ENCODE measurements at regions not wholly inside any gene's neighbourhood (a gene's known extent, or its start where the extent isn't known, plus 50 kb on each side); places are given as distances from the start of the nearest gene placed in this dataset.
"Not testable (repeated sequence)": the region's sequence is repeated elsewhere in the genome, so short reads cannot be mapped to it uniquely, and the experiment has no call there.

DNA sequence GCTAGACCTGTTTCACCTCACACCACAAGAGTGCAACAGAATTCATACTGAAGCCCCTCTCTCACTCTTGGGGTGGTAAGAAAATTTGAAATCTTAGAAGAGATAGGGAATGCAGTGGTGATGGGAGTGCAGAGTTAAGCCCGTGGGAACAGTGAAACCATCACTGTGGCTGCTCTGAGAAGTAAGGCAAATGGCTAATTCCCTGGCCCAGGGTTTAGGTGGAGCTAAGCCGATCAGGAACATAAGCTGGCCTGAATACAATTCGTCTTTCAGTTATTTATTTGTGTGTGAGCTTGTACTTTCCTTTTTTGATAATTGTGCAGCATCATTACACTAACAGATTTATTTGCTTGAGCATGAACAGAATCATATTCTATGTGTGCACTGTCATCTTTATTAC lies 1070.6 kb downstream of the STPG2 start:
- no peak overlapping the region for H3K4me3 Mint-ChIP-seq
- no peaks in the 10 kb centered on the region for H3K36me3 Mint-ChIP-seq
- ATAC-seq = no peak
- H3K27ac Mint-ChIP-seq = no peak overlapping the region
- H3K27me3 Mint-ChIP-seq = no peaks in the 10 kb centered on the region
- H3K4me1 Mint-ChIP-seq = no peaks in the 10 kb centered on the region
- no peaks in the 10 kb centered on the region for H3K9me3 Mint-ChIP-seq

GRCh38 chr4:97073194-97073593 lies 1070.1 kb downstream of the STPG2 start:
- Mint-ChIP-seq H3K9me3 (no peaks in the 10 kb centered on the region), H3K36me3 (no peaks in the 10 kb centered on the region), H3K27ac (no peak overlapping the region), H3K27me3 (no peaks in the 10 kb centered on the region), H3K4me1 (no peaks in the 10 kb centered on the region), H3K4me3 (no peak overlapping the region)
- no peak for ATAC-seq

- Mint-ChIP-seq H3K27ac (no peak overlapping the region), H3K27me3 (no peaks in the 10 kb centered on the region), H3K36me3 (no peaks in the 10 kb centered on the region), H3K4me1 (no peaks in the 10 kb centered on the region), H3K9me3 (no peaks in the 10 kb centered on the region), H3K4me3 (no peak overlapping the region)
- ATAC-seq = no peak
These were observed 1068.7 kb downstream of the STPG2 start for GRCh38 chr4:97074531-97074930.

DNA sequence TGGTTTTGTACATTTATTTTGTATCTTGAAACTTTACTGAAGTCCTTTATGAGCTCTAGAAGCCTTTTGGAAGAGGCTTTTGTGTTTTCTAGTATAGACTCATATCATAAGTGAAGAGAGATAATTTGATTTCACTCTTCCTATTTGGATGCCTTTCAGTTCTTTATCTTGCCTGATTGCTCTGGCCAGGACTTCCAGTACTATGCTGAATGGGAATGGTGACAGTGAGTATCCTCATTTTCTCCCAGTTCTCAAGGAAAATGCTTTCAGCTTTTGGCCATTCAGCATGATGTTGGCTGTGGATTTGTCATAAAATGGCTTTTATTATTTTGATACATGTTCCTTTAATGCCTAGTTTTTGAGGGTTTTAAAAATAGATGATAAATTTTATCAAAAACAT lies 1061.3 kb downstream of the STPG2 start:
- no peaks in the 10 kb centered on the region for H3K4me1 Mint-ChIP-seq
- no peaks in the 10 kb centered on the region for H3K27me3 Mint-ChIP-seq
- no peak overlapping the region for H3K27ac Mint-ChIP-seq
- ATAC-seq = no peak
- H3K36me3 Mint-ChIP-seq = no peaks in the 10 kb centered on the region
- H3K9me3 Mint-ChIP-seq = peaks cover 2% of the 10 kb centered on the region
- no peak overlapping the region for H3K4me3 Mint-ChIP-seq

GRCh38 chr4:97097036-97097435 lies 1046.2 kb downstream of the STPG2 start:
- H3K27ac Mint-ChIP-seq, H3K27me3 Mint-ChIP-seq, H3K9me3 Mint-ChIP-seq, H3K4me3 Mint-ChIP-seq, ATAC-seq, H3K4me1 Mint-ChIP-seq, H3K36me3 Mint-ChIP-seq: not testable (repeated sequence)

DNA sequence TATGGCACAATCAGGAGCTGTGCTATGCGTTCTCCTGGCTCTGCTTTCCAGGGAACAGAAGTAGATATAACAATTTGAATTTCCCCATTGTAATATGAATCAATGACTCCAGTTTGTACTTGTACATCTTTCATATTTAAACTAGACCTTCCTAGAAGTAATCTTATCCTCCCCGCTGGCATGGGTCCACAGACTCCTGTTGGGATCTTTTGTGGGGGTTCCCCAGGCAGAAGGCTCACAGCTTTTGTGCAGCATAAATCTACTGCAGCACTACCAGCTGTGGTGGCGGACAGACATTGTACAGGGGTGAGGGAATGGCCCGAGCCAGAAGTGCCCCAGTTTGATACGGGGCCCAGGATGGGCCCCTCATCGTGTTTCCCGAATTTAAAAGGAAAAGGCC lies 1042.1 kb downstream of the STPG2 start:
- ATAC-seq, H3K36me3 Mint-ChIP-seq, H3K4me3 Mint-ChIP-seq, H3K4me1 Mint-ChIP-seq, H3K9me3 Mint-ChIP-seq, H3K27me3 Mint-ChIP-seq, H3K27ac Mint-ChIP-seq: not testable (repeated sequence)

GRCh38 chr4:97103252-97103651 lies 1040.0 kb downstream of the STPG2 start:
- Mint-ChIP-seq H3K9me3 (peaks cover 3% of the 10 kb centered on the region), H3K27ac (no peak overlapping the region)

DNA sequence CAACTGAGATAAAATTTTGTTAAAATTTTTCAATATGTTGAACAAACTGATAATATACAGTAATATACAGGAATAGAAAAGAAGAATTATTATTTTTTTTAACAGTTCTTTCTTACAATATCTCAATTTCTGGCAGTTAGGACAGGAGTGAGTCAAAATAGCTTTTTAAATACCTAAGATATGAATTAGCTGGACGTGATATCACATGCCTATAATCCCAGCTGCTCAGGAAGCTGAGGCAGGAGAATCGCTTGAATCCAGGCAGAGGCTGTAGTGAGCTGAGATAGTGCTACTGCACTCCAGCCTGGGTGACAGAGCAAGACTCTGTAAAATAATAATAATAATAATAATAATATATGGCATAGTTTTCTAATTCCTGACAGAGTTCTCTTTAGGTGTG lies 1039.3 kb downstream of the STPG2 start:
- H3K27ac Mint-ChIP-seq = no peak overlapping the region
- no peak overlapping the region for H3K4me3 Mint-ChIP-seq
- H3K27me3 Mint-ChIP-seq = no peaks in the 10 kb centered on the region
- no peak for ATAC-seq
- H3K4me1 Mint-ChIP-seq = no peaks in the 10 kb centered on the region
- peaks cover 3% of the 10 kb centered on the region for H3K9me3 Mint-ChIP-seq
- H3K36me3 Mint-ChIP-seq = no peaks in the 10 kb centered on the region

More at GRCh38 chr4:97103252-97103651, 1040.0 kb downstream of the STPG2 start:
- no peak for ATAC-seq
- H3K4me3 Mint-ChIP-seq = no peak overlapping the region
- H3K27me3 Mint-ChIP-seq = no peaks in the 10 kb centered on the region
- H3K4me1 Mint-ChIP-seq = no peaks in the 10 kb centered on the region
- no peaks in the 10 kb centered on the region for H3K36me3 Mint-ChIP-seq

GRCh38 chr4:97104666-97105065 lies 1038.6 kb downstream of the STPG2 start:
- peaks cover 3% of the 10 kb centered on the region for H3K9me3 Mint-ChIP-seq

DNA sequence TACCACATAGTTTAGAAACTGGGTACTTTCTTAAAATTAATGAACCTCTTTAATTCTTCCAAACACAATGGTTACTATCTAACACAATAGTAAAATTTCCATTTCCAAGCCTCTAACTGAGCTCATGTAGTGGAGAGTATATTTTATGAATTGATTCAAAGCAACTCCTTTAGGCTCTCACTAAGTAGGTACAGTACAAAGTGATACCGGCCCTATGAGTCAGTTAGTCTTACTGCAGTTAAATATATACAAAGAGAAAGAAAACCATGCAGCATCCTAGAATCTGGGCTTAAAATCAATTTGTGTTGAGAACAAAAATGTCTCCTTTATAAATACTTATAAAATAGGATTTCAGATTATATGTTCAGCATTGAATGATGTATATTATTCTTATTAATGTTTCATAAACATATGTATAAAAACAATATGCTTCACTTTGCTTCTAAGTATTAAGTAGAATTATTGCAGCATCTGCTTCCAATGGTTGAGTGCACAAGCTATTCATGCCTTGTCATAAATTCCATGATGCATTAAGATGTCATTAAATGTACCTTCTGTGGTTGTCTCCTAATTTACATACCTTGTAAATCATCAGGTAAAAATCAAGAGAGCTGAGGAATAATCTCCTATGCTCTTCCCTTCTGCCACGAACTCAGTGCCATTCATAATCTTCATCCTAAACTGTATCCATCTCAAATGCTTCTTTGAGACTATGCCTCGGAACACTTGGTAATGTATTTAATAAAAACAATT lies 1037.8 kb downstream of the STPG2 start:
- H3K27ac Mint-ChIP-seq = no peak overlapping the region
- no peak overlapping the region for H3K4me3 Mint-ChIP-seq
- H3K36me3 Mint-ChIP-seq = no peaks in the 10 kb centered on the region
- no peak for ATAC-seq
- no peaks in the 10 kb centered on the region for H3K4me1 Mint-ChIP-seq
- no peaks in the 10 kb centered on the region for H3K27me3 Mint-ChIP-seq
- H3K9me3 Mint-ChIP-seq = peaks cover 3% of the 10 kb centered on the region

More at GRCh38 chr4:97104666-97105065, 1038.6 kb downstream of the STPG2 start:
- Mint-ChIP-seq H3K4me1 (no peaks in the 10 kb centered on the region), H3K27me3 (no peaks in the 10 kb centered on the region), H3K36me3 (no peaks in the 10 kb centered on the region), H3K4me3 (no peak overlapping the region), H3K27ac (no peak overlapping the region)
- no peak for ATAC-seq

GRCh38 chr4:97106161-97106560 lies 1037.1 kb downstream of the STPG2 start:
- no peak for ATAC-seq
- Mint-ChIP-seq H3K4me3 (no peak overlapping the region), H3K4me1 (no peaks in the 10 kb centered on the region), H3K9me3 (peaks cover 3% of the 10 kb centered on the region), H3K36me3 (no peaks in the 10 kb centered on the region), H3K27ac (no peak overlapping the region), H3K27me3 (no peaks in the 10 kb centered on the region)

- Mint-ChIP-seq H3K4me1 (no peaks in the 10 kb centered on the region), H3K9me3 (no peaks in the 10 kb centered on the region), H3K27me3 (no peaks in the 10 kb centered on the region), H3K36me3 (no peaks in the 10 kb centered on the region), H3K27ac (no peak overlapping the region), H3K4me3 (no peak overlapping the region)
- ATAC-seq = no peak
These were observed 1032.8 kb downstream of the STPG2 start for GRCh38 chr4:97110506-97110905.

DNA sequence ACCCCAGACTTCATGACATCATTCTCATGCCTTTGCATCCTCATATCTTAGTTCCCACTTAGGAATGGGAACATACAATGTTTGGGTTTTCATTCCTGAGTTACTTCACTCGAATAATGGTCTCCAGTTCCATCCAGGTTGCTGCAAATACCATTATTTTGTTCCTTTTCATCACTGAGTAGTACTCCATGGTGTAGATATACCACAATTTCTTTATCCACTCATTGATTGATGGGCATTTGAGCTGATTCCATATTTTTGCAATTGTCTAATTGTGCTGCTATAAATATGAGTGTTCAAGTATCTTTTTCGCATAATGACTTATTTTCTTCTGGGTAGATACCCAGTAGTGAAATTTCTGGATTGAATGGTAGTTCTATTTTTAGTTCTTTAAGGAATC lies 1026.8 kb downstream of the STPG2 start:
- Mint-ChIP-seq H3K4me3 (no peak overlapping the region), H3K4me1 (no peaks in the 10 kb centered on the region), H3K36me3 (no peaks in the 10 kb centered on the region), H3K27me3 (no peaks in the 10 kb centered on the region), H3K9me3 (peaks cover 4% of the 10 kb centered on the region), H3K27ac (no peak overlapping the region)
- no peak for ATAC-seq

DNA sequence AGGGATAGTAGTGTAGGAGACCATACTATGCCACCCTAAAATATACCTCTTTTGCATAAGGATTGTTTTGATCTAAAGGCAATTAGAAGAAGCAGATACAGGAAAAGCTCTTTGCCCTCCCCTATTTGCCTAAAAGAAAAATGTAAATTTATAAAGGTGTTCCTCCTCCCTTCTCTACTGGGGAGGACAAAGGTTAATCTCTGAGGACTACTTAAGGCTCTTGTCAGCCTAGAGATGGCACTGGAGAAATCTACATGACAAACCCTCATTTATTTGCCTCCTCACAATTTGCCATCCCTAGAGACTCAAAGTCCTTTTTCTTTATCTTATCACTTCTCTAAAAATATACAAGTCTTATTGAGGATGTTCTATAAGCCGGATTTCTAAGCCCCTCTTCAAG lies 1021.8 kb downstream of the STPG2 start:
- no peaks in the 10 kb centered on the region for H3K27me3 Mint-ChIP-seq
- no peak overlapping the region for H3K4me3 Mint-ChIP-seq
- H3K27ac Mint-ChIP-seq = no peak overlapping the region

DNA sequence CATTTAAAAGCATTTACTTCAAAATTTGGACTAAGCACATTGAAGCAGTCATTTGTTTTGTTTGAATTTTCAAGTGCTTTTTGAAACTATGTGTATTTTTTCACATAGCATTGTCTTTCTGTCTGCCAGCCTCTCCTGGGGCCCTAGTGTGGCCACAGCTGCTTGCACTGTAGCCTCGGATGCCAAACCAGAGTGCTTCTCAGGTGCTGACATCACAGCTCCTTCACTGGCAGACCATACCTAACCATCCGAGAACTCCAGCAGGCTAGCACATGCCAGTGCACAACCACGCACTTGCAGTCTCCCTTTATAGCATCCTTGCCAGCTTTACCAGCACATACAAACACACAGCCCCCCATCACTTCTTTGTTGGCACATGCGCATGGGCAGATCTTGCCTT lies 1019.7 kb downstream of the STPG2 start:
- no peaks in the 10 kb centered on the region for H3K27me3 Mint-ChIP-seq
- no peaks in the 10 kb centered on the region for H3K4me1 Mint-ChIP-seq
- ATAC-seq = no peak
- H3K27ac Mint-ChIP-seq = no peak overlapping the region
- H3K9me3 Mint-ChIP-seq = peaks cover 8% of the 10 kb centered on the region
- no peaks in the 10 kb centered on the region for H3K36me3 Mint-ChIP-seq
- H3K4me3 Mint-ChIP-seq = no peak overlapping the region

More for the DNA sequence above, 1021.8 kb downstream of the STPG2 start:
- Mint-ChIP-seq H3K36me3 (no peaks in the 10 kb centered on the region), H3K4me1 (no peaks in the 10 kb centered on the region), H3K9me3 (peaks cover 9% of the 10 kb centered on the region)
- no peak for ATAC-seq

DNA sequence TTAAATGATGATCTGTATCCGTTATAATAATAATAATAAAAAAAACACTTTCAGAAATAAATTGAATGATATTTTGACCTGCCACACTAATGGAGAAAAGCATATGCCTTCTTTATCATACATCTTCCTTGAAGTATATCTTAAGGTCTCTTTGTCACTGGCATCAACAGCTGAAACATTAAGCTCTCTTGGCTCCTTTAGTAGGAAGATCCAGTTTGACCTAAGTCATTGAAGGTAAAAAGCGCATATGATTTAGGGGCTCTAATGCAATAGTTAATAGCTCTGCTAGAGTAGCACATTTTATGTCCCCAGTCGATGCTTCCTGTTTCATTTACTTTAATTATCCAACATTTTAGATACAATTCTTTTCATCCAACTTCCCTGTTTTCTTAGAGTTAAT lies 1010.8 kb downstream of the STPG2 start:
- no peaks in the 10 kb centered on the region for H3K36me3 Mint-ChIP-seq
- ATAC-seq = no peak
- H3K4me1 Mint-ChIP-seq = no peaks in the 10 kb centered on the region
- H3K4me3 Mint-ChIP-seq = no peak overlapping the region
- H3K9me3 Mint-ChIP-seq = peaks cover 9% of the 10 kb centered on the region
- H3K27ac Mint-ChIP-seq = no peak overlapping the region
- H3K27me3 Mint-ChIP-seq = no peaks in the 10 kb centered on the region

Data from stimulated activated memory B cell treated with anti-CD40 and anti-IgM and Interleukin-4, amounts not matched to agents 10 μg/mL and 1 μg/mL and 100 μg/mL, for 72 hours (primary cell).